ENCODE measurements at regions not wholly inside any gene's neighbourhood (a gene's known extent, or its start where the extent isn't known, plus 50 kb on each side); places are given as distances from the start of the nearest gene placed in this dataset.

DNA sequence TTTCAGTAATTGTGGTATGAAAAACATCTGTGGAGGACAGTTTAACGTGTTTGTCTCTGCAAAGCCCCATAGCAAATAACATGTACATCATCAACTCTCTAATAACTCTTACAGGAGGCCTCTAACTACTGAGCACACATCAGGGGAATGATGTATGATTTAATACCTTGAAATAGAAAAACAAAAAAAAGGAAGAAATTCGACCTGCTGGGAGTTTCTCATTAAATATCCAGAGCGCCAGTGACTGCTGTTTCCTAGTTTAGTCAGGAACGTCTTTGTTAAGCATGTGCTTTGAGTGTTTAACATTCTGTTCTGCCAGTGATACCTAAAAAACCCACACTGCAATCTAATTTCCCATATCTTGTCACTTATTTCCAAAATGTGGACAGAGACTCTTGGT lies 235.4 kb downstream of the PCDH20 start:
- no peak for ATAC-seq

GRCh38 chr13:61179741-61180140 lies 235.9 kb downstream of the PCDH20 start:
- no peak for ATAC-seq
- TF ChIP-seq ZFP3 (CRISPR knock-in tag; IDR thresholded peaks at IDR 0.05) (no peak), ARNTL (CRISPR knock-in tag; IDR thresholded peaks at IDR 0.05; ENCODE audit: borderline replicate concordance, low read depth) (no peak), ZNF8 (CRISPR knock-in tag; IDR thresholded peaks at IDR 0.05) (no peak), TOX (CRISPR knock-in tag; IDR thresholded peaks at IDR 0.05; ENCODE audit: borderline replicate concordance) (no peak), ZNF565 (CRISPR knock-in tag; conservative IDR thresholded peaks at IDR 0.05; ENCODE audit: low read depth) (no peak), GLIS3 (CRISPR knock-in tag; IDR thresholded peaks at IDR 0.05) (no peak), ISL1 (CRISPR knock-in tag; IDR thresholded peaks at IDR 0.05) (no peak), SNAI2 (CRISPR knock-in tag; IDR thresholded peaks at IDR 0.05) (no peak), CSDC2 (CRISPR knock-in tag; IDR thresholded peaks at IDR 0.05) (no peak), OSR1 (CRISPR knock-in tag; IDR thresholded peaks at IDR 0.05) (no peak), ESRRG (CRISPR knock-in tag; IDR thresholded peaks at IDR 0.05) (no peak), ZFP30 (CRISPR knock-in tag; IDR thresholded peaks at IDR 0.05) (no peak), CSRNP3 (CRISPR knock-in tag; IDR thresholded peaks at IDR 0.05) (no peak), TCF4 (CRISPR knock-in tag; IDR thresholded peaks at IDR 0.05; ENCODE audit: borderline replicate concordance) (no peak), PATZ1 (CRISPR knock-in tag; IDR thresholded peaks at IDR 0.05; ENCODE audit: borderline replicate concordance) (no peak), POU6F1 (CRISPR knock-in tag; IDR thresholded peaks at IDR 0.05; ENCODE audit: borderline replicate concordance, low read depth) (no peak), ZC3H10 (CRISPR knock-in tag; IDR thresholded peaks at IDR 0.05) (no peak), ZNF70 (CRISPR knock-in tag; IDR thresholded peaks at IDR 0.05) (no peak)
- TF ChIP-seq, protein P1, sequence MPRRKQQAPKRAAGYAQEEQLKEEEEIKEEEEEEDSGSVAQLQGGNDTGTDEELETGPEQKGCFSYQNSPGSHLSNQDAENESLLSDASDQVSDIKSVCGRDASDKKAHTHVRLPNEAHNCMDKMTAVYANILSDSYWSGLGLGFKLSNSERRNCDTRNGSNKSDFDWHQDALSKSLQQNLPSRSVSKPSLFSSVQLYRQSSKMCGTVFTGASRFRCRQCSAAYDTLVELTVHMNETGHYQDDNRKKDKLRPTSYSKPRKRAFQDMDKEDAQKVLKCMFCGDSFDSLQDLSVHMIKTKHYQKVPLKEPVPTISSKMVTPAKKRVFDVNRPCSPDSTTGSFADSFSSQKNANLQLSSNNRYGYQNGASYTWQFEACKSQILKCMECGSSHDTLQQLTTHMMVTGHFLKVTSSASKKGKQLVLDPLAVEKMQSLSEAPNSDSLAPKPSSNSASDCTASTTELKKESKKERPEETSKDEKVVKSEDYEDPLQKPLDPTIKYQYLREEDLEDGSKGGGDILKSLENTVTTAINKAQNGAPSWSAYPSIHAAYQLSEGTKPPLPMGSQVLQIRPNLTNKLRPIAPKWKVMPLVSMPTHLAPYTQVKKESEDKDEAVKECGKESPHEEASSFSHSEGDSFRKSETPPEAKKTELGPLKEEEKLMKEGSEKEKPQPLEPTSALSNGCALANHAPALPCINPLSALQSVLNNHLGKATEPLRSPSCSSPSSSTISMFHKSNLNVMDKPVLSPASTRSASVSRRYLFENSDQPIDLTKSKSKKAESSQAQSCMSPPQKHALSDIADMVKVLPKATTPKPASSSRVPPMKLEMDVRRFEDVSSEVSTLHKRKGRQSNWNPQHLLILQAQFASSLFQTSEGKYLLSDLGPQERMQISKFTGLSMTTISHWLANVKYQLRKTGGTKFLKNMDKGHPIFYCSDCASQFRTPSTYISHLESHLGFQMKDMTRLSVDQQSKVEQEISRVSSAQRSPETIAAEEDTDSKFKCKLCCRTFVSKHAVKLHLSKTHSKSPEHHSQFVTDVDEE (CRISPR knock-in tag; IDR thresholded peaks at IDR 0.05), result no peak

More for the DNA sequence above, 235.4 kb downstream of the PCDH20 start:
- TF ChIP-seq GLIS3 (CRISPR knock-in tag; IDR thresholded peaks at IDR 0.05) (no peak), PPARA (CRISPR knock-in tag; IDR thresholded peaks at IDR 0.05; ENCODE audit: borderline replicate concordance) (no peak), ZNF70 (CRISPR knock-in tag; IDR thresholded peaks at IDR 0.05) (no peak), RARB (CRISPR knock-in tag; IDR thresholded peaks at IDR 0.05) (no peak), TOX (CRISPR knock-in tag; IDR thresholded peaks at IDR 0.05; ENCODE audit: borderline replicate concordance) (no peak), SNAI2 (CRISPR knock-in tag; IDR thresholded peaks at IDR 0.05) (no peak)
- TF ChIP-seq, protein P2, sequence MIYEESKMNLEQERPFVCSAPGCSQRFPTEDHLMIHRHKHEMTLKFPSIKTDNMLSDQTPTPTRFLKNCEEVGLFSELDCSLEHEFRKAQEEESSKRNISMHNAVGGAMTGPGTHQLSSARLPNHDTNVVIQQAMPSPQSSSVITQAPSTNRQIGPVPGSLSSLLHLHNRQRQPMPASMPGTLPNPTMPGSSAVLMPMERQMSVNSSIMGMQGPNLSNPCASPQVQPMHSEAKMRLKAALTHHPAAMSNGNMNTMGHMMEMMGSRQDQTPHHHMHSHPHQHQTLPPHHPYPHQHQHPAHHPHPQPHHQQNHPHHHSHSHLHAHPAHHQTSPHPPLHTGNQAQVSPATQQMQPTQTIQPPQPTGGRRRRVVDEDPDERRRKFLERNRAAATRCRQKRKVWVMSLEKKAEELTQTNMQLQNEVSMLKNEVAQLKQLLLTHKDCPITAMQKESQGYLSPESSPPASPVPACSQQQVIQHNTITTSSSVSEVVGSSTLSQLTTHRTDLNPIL (CRISPR knock-in tag; IDR thresholded peaks at IDR 0.05; ENCODE audit: low read depth), result no peak

DNA sequence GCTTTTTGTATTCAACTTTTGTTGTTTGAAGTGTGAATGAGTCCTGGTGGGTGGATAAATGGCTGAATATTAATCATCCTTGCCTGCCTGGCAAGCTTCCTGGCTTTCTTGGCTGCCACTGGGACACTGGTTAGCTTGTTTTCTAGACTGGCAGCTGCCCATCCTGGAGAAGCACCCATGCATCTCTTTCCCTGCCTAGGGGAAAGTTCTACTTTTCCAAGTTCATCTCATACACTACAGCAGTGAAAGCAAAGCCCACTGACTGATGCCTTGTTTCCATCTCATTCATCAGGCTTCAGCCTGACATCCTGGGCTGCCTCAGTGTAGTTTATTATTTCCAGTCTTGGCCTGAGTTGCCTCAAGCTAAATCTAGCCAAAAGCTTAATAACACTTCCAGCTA lies 244.8 kb downstream of the PCDH20 start:
- TF ChIP-seq ESRRG (CRISPR knock-in tag; IDR thresholded peaks at IDR 0.05), result no peak
- TF ChIP-seq SNAI2 (CRISPR knock-in tag; IDR thresholded peaks at IDR 0.05), result no peak
- no peak for TF ChIP-seq BACH2 (CRISPR knock-in tag; IDR thresholded peaks at IDR 0.05; ENCODE audit: borderline replicate concordance)
- no peak for TF ChIP-seq CSDC2 (CRISPR knock-in tag; IDR thresholded peaks at IDR 0.05)
- TF ChIP-seq ARNTL (CRISPR knock-in tag; IDR thresholded peaks at IDR 0.05; ENCODE audit: borderline replicate concordance, low read depth), result no peak
- no peak for TF ChIP-seq ZFP3 (CRISPR knock-in tag; IDR thresholded peaks at IDR 0.05)
- TF ChIP-seq POU6F1 (CRISPR knock-in tag; IDR thresholded peaks at IDR 0.05; ENCODE audit: borderline replicate concordance, low read depth), result no peak
- no peak for TF ChIP-seq ZC3H10 (CRISPR knock-in tag; IDR thresholded peaks at IDR 0.05)
- no peak for ATAC-seq

All from SK-N-SH treated with all-trans-retinoic acid at 6 μM for 48 hours (cell line).